Sigmoid colon (tissue), 6 donors: ENCODE measurements at regions not wholly inside any gene's neighbourhood (a gene's known extent, or its start where the extent isn't known, plus 50 kb on each side); places are given as distances from the start of the nearest gene placed in this dataset.

Experiments used
- DNase-seq: peaks from one replicate; pipeline ENCODE4 v3.0.0-alpha.2; 2019
- H3K27ac ChIP-seq, 4 donors: fragments of 200-600 bp; sonication (generic); one replicate each; pipeline ENCODE4 v1.5.1; 2016 to 2019; ENCODE audit warnings: mild to moderate bottlenecking in 1 of 4
- H3K27me3 ChIP-seq, 3 donors: fragments of 200-600 bp; sonication (generic); one replicate each; pipeline ENCODE4 v1.5.1; 2019; ENCODE audit warnings: mild to moderate bottlenecking in 1 of 3
- H3K36me3 ChIP-seq, 4 donors: fragments of 200-600 bp; sonication (generic); one replicate each; pipeline ENCODE4 v1.5.1; 2016 to 2019
- H3K4me1 ChIP-seq, 4 donors: fragments of 200-600 bp; sonication (generic); one replicate each; pipeline ENCODE4 v1.5.1; 2017 to 2019
- H3K4me3 ChIP-seq, 4 donors: fragments of 200-600 bp; sonication (generic); one replicate each; pipeline ENCODE4 v1.5.1; 2017 to 2019; ENCODE audit warnings: mild to moderate bottlenecking in 2 of 4, moderate library complexity in 1 of 4
- H3K9me3 ChIP-seq, 4 donors: fragments of 200-600 bp in 3 of 4; sonication (generic) in 3 of 4; one replicate each; pipeline versions ENCODE4 v1.5.1 to v1.6.1; 2013 to 2019
- EP300 ChIP-seq, 4 donors: sonication (generic); formaldehyde crosslinking; IDR thresholded peaks; one replicate each; pipeline ENCODE4 v1.6.1; 2017; ENCODE audit warnings: antibody characterized with exemption in 4 of 4
- POLR2A ChIP-seq, 2 donors: fragments of 450-650 bp; IDR thresholded peaks; one replicate each; pipeline ENCODE4 v1.6.1; 2016; ENCODE audit warnings: antibody characterized with exemption in 2 of 2, mild to moderate bottlenecking in 2 of 2, moderate library complexity in 2 of 2
- POLR2AphosphoS5 ChIP-seq, 4 donors: sonication (generic); formaldehyde crosslinking; IDR thresholded peaks; one replicate each; pipeline ENCODE4 v1.6.1; 2017; ENCODE audit warnings: antibody characterized with exemption in 4 of 4
- WGBS, 2 donors: extraction: QIAGEN DNeasy Blood & Tissue Kit; methylation state at CpG; one replicate each; pipeline ENCODE4 v1.1.7; 2013; 5-methylcytosine and 5-hydroxymethylcytosine counted together
- intact Hi-C: fragments of 100-400 bp; cut with DNase I; formaldehyde crosslinking; loops from one replicate; pipeline ENCODE4 v1.15.1; 2023
- TF ChIP-seq, protein P1 (sequence below), 4 experiments: fragments of 450-650 bp in 3 of 4; fragments of 200-600 bp in 1 of 4; IDR thresholded peaks; one replicate each; pipeline ENCODE4 v1.5.1; 2016 to 2019; ENCODE audit warnings: antibody characterized with exemption in 4 of 4, mild to moderate bottlenecking in 3 of 4, moderate library complexity in 2 of 4
- donor health status: healthy with polysubstance abuse.
- donor health status: healthy.

DNA sequence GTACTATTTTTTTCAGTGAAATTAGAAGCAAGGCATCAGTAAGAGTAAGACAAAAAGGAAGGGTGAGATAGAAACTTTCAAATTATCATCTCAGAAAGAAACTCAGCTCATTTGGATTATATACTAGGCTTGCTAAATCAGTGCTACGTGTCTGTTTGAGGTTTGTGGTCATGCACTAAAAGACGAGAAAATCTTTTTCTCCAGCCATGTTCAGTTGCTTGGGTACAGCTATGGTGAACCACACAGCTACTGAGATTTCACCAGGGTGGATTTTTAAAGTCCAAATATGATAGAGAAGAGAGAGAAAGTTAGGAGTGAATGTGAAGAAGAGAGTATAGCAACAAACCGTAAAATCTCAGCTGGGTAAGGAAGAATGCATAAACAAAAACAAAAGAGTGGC is 161.6 kb downstream of the PTH2R start:
- no peaks in the 10 kb centered on the region for H3K36me3 ChIP-seq
- H3K9me3 ChIP-seq: no peaks in the 10 kb centered on the region
- no peaks in the 10 kb centered on the region for H3K4me1 ChIP-seq
- TF ChIP-seq EP300 (IDR thresholded peaks at IDR 0.05) (no peak), POLR2A (IDR thresholded peaks at IDR 0.05) (no peak), POLR2AphosphoS5 (IDR thresholded peaks at IDR 0.05) (no peak)
- TF ChIP-seq, protein P1, sequence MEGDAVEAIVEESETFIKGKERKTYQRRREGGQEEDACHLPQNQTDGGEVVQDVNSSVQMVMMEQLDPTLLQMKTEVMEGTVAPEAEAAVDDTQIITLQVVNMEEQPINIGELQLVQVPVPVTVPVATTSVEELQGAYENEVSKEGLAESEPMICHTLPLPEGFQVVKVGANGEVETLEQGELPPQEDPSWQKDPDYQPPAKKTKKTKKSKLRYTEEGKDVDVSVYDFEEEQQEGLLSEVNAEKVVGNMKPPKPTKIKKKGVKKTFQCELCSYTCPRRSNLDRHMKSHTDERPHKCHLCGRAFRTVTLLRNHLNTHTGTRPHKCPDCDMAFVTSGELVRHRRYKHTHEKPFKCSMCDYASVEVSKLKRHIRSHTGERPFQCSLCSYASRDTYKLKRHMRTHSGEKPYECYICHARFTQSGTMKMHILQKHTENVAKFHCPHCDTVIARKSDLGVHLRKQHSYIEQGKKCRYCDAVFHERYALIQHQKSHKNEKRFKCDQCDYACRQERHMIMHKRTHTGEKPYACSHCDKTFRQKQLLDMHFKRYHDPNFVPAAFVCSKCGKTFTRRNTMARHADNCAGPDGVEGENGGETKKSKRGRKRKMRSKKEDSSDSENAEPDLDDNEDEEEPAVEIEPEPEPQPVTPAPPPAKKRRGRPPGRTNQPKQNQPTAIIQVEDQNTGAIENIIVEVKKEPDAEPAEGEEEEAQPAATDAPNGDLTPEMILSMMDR (IDR thresholded peaks at IDR 0.05): no peak
- H3K27me3 ChIP-seq: no peaks in the 10 kb centered on the region
- intact Hi-C loops: no loop called here
- 72 to 86% methylated on average over 3 of the region's 3 CpGs for WGBS, 2 donors
- no peak overlapping the region for H3K4me3 ChIP-seq
- DNase-seq: no peak
- H3K27ac ChIP-seq: no peak overlapping the region

DNA sequence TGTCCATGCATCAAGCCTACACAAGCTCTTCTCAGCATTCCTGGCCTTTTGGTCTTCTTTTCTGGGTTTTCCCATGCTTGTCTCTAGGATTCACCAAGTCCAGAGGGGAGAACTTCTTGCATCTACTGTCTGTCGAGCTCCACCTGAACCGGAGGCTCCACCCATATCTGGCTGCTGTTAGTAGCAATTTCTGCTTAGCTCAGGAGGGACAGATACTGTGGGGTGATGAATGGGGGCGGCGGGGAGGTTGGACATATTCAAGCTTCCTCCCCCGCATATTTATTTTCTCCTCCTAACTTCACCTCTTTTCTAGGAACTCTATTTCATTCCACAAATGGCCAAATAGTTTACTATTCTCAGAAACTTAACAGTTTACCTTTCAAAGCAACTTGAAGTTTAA is 163.5 kb downstream of the PTH2R start:
- Histone ChIP-seq H3K27ac (no peak overlapping the region), H3K9me3 (no peaks in the 10 kb centered on the region), H3K36me3 (no peaks in the 10 kb centered on the region), H3K27me3 (no peaks in the 10 kb centered on the region), H3K4me3 (no peak overlapping the region), H3K4me1 (no peaks in the 10 kb centered on the region)
- no peak for DNase-seq
- intact Hi-C loops: no loop called here
- TF ChIP-seq, protein P1 (IDR thresholded peaks at IDR 0.05): no peak
- TF ChIP-seq POLR2A (IDR thresholded peaks at IDR 0.05) (no peak), EP300 (IDR thresholded peaks at IDR 0.05) (no peak), POLR2AphosphoS5 (IDR thresholded peaks at IDR 0.05) (no peak)
- WGBS, 2 donors: 74 to 83% methylated on average over 5 of the region's 5 CpGs

DNA sequence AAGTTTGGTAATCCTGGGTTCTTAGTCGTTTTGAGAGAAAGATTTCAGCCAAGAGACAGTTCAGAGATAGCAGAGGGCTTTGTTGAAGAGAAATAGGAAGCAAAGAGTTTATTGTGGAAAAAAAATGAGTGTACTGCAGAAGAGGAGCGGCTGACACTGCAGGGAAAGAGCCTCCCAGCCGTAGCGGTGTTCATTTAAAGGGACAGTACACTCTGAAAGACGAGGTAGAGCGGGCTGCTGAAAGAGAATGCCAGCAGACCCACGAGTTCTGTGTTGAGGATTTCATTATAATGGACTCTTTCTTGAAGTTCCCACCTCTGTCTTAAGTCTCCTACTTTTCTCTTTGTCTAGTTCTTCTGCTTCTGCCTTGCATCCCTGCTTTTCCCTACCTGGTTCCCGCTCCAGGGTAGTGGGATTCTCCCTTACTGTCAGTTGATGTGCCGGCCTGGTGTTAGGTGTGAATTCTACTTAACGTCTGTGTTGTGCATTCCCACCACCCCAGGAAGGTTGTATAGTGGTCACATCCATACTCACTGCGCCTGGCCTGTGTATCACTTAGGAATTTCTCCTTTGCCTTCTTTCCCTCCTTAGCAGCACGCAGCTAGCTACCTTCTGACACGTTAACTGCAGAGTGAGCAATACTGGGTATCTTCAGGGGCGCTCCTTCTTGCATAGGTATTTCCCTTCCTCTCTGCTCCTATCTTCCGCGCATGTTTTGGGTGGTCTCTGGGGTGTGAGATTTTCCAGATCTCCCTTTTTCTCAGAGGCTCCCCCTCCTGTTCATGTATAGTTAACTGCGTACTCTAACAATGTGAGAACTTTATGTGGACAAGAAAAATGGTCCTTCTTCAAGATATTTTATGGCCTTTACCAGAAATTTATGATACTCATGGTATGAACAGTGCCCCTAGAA is 164.5 kb downstream of the PTH2R start:
- TF ChIP-seq POLR2A (IDR thresholded peaks at IDR 0.05) (no peak), EP300 (IDR thresholded peaks at IDR 0.05) (no peak), POLR2AphosphoS5 (IDR thresholded peaks at IDR 0.05) (no peak)
- TF ChIP-seq, protein P1 (IDR thresholded peaks at IDR 0.05): no peak
- no peak for DNase-seq
- intact Hi-C loops: no loop called here
- Histone ChIP-seq H3K4me1 (no peaks in the 10 kb centered on the region), H3K9me3 (no peaks in the 10 kb centered on the region), H3K27me3 (no peaks in the 10 kb centered on the region), H3K4me3 (no peak overlapping the region), H3K36me3 (no peaks in the 10 kb centered on the region), H3K27ac (no peak overlapping the region)
- WGBS, 2 donors: 39 to 49% methylated on average over 17 of the region's 17 CpGs

DNA sequence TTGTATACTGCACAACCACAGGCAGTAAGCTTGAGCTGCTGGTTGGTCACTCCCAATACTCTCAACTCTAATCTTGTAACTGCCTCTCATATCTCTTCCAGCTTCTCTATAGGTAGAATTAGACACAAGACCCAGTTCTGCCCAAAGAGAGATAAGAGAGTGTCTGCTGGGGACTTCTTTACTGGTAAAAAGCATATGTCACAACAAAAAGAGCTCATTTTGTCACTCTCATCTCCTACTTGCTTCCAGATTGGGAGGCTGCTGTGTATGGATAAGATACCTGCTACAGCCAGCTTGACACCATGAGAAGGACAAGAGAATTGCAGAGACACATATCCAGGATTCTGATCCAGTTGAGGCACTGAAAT is 165.2 kb downstream of the PTH2R start:
- DNase-seq: no peak
- Histone ChIP-seq H3K4me1 (no peaks in the 10 kb centered on the region), H3K27me3 (no peaks in the 10 kb centered on the region), H3K27ac (no peak overlapping the region), H3K9me3 (no peaks in the 10 kb centered on the region), H3K36me3 (no peaks in the 10 kb centered on the region), H3K4me3 (no peak overlapping the region)
- intact Hi-C loops: no loop called here
- no peak for TF ChIP-seq POLR2A (IDR thresholded peaks at IDR 0.05)
- no peak for TF ChIP-seq POLR2AphosphoS5 (IDR thresholded peaks at IDR 0.05)
- TF ChIP-seq EP300 (IDR thresholded peaks at IDR 0.05): no peak
- TF ChIP-seq, protein P1 (IDR thresholded peaks at IDR 0.05): no peak

DNA sequence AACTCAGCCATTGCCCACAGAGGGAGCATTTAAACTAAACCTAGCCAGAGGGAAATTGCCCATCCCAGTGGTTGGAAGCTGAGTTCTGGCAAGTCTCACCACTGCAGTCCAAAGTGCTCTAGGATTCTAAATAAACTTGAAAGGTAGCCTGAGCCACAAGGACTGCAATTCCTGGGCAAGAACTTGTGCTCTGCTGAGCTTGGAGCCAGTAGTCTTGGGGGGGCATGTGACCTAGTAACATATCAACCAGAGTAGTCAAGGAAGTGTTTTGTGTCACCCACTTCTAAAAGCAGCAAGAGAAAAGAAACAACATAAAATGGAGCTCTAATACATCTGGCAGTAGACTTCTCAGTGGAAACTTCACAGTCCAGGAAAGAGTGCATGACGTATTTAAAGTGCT is 167.0 kb downstream of the PTH2R start:
- H3K4me1 ChIP-seq: no peaks in the 10 kb centered on the region
- DNase-seq: no peak
- H3K36me3 ChIP-seq: no peaks in the 10 kb centered on the region
- intact Hi-C loops: no loop called here
- no peak overlapping the region for H3K27ac ChIP-seq
- no peak for TF ChIP-seq POLR2AphosphoS5 (IDR thresholded peaks at IDR 0.05)
- TF ChIP-seq EP300 (IDR thresholded peaks at IDR 0.05): no peak
- TF ChIP-seq, protein P1 (IDR thresholded peaks at IDR 0.05): no peak
- TF ChIP-seq POLR2A (IDR thresholded peaks at IDR 0.05): no peak
- WGBS, 2 donors: 14 to 63% methylated on average over 1 of the region's 1 CpG
- no peak overlapping the region for H3K4me3 ChIP-seq
- H3K27me3 ChIP-seq: no peaks in the 10 kb centered on the region
- no peaks in the 10 kb centered on the region for H3K9me3 ChIP-seq
